GM12872 (cell line): ENCODE measurements at regions not wholly inside any gene's neighbourhood (a gene's known extent, or its start where the extent isn't known, plus 50 kb on each side); places are given as distances from the start of the nearest gene placed in this dataset.

ENCODE experiments used
- CTCF ChIP-seq: IDR thresholded peaks from 3 replicates; pipeline ENCODE4 v1.5.1; 2011; ENCODE audit warnings: low read depth, mild to moderate bottlenecking, low read length, moderate library complexity; ENCODE audit not compliant: insufficient read depth

GRCh38 chr11:21636561-21636960 is 556.3 kb upstream of the ANO5 start:
- TF ChIP-seq CTCF = no peak

- TF ChIP-seq CTCF = no peak
Observed at GRCh38 chr11:21640491-21640890, 552.4 kb upstream of the ANO5 start.

- TF ChIP-seq CTCF = no peak
Observed at GRCh38 chr11:21641869-21642268, 551.0 kb upstream of the ANO5 start.

- TF ChIP-seq CTCF = no peak
Observed at GRCh38 chr11:21646351-21646750, 546.5 kb upstream of the ANO5 start.

GRCh38 chr11:21650961-21651360 is 541.9 kb upstream of the ANO5 start:
- no peak for TF ChIP-seq CTCF

- no peak for TF ChIP-seq CTCF
Observed at GRCh38 chr11:21653951-21654421, 538.9 kb upstream of the ANO5 start.

- TF ChIP-seq CTCF = no peak
Observed at GRCh38 chr11:21656065-21656464, 536.8 kb upstream of the ANO5 start.

GRCh38 chr11:21658654-21659193 is 534.2 kb upstream of the ANO5 start:
- no peak for TF ChIP-seq CTCF
